22Rv1 (cell line): ENCODE measurements at regions not wholly inside any gene's neighbourhood (a gene's known extent, or its start where the extent isn't known, plus 50 kb on each side); places are given as distances from the start of the nearest gene placed in this dataset.

Experiments
- ZFX ChIP-seq: fragments of 450-650 bp; IDR thresholded peaks from 2 replicates; pipeline ENCODE4 v1.6.1; 2017; ENCODE audit warnings: antibody characterized with exemption, borderline replicate concordance
- TF ChIP-seq, protein P1 (sequence below): fragments of 450-650 bp; IDR thresholded peaks from 2 replicates; pipeline ENCODE4 v1.5.1; 2017; ENCODE audit warnings: mild to moderate bottlenecking

DNA sequence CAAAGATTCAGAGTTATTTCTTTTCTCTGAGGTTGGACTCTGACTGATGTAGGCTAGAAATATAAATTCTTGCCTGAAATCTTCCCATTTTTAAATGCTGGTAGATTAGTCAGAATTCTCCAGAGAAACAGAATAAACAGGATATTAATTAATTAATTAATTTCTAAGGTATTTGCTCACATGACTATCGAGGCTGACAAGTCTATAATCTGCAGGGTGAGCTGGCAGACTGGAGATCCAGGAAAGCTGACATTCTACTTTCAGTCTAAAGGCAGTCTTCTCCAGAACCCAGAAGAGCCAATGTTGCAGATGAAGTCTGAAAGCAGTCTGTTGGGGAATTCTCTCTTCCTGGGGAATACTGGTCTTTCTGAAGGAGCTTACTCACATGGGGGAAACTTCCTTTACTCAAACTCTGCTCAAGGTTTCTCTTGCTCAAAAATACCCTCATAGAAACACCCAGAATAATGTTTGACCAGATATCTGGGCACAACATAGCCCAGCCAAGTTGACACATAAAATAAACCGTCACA lies 189.7 kb downstream of the KIF20B start:
- TF ChIP-seq, protein P1, sequence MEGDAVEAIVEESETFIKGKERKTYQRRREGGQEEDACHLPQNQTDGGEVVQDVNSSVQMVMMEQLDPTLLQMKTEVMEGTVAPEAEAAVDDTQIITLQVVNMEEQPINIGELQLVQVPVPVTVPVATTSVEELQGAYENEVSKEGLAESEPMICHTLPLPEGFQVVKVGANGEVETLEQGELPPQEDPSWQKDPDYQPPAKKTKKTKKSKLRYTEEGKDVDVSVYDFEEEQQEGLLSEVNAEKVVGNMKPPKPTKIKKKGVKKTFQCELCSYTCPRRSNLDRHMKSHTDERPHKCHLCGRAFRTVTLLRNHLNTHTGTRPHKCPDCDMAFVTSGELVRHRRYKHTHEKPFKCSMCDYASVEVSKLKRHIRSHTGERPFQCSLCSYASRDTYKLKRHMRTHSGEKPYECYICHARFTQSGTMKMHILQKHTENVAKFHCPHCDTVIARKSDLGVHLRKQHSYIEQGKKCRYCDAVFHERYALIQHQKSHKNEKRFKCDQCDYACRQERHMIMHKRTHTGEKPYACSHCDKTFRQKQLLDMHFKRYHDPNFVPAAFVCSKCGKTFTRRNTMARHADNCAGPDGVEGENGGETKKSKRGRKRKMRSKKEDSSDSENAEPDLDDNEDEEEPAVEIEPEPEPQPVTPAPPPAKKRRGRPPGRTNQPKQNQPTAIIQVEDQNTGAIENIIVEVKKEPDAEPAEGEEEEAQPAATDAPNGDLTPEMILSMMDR: no peak
- no peak for TF ChIP-seq ZFX
